Kidney epithelial cell (primary cell): ENCODE measurements at regions not wholly inside any gene's neighbourhood (a gene's known extent, or its start where the extent isn't known, plus 50 kb on each side); places are given as distances from the start of the nearest gene placed in this dataset.

ENCODE experiments used
- DNase-seq: peaks from one replicate; pipeline ENCODE4 v3.0.0-alpha.2; 2010; ENCODE audit warnings: low read depth
- H3K27me3 ChIP-seq: 2 replicates; pipeline ENCODE4 v1.6.0; 2011; ENCODE audit warnings: low read length; ENCODE audit not compliant: control insufficient read depth, insufficient read depth
- H3K36me3 ChIP-seq: 2 replicates; pipeline ENCODE4 v1.5.1; 2011; ENCODE audit warnings: low read length; ENCODE audit not compliant: control insufficient read depth, insufficient read depth
- H3K4me3 ChIP-seq: 2 replicates; pipeline ENCODE4 v1.5.1; 2011; ENCODE audit warnings: low read depth, mild to moderate bottlenecking, control low read depth, low read length
- CTCF ChIP-seq: IDR thresholded peaks from 2 replicates; pipeline ENCODE4 v1.5.1; 2011; ENCODE audit warnings: mild to moderate bottlenecking, moderate library complexity, low read length, control low read depth, inconsistent platforms; ENCODE audit not compliant: insufficient read depth, poor library complexity, severe bottlenecking

- no peak for DNase-seq
- no peaks in the 10 kb centered on the region for H3K27me3 ChIP-seq
- no peak overlapping the region for H3K4me3 ChIP-seq
- H3K36me3 ChIP-seq, result no peaks in the 10 kb centered on the region
- no peak for TF ChIP-seq CTCF
Observed at GRCh38 chr11:127567237-127567932, 566.8 kb upstream of the KIRREL3 start.

GRCh38 chr11:127564810-127565209 lies 564.2 kb upstream of the KIRREL3 start:
- no peak for DNase-seq
- TF ChIP-seq CTCF, result no peak
- no peak overlapping the region for H3K4me3 ChIP-seq

GRCh38 chr11:127559978-127560377 lies 559.4 kb upstream of the KIRREL3 start:
- no peaks in the 10 kb centered on the region for H3K27me3 ChIP-seq
- DNase-seq, result no peak
- H3K36me3 ChIP-seq, result no peaks in the 10 kb centered on the region
- no peak for TF ChIP-seq CTCF
- H3K4me3 ChIP-seq, result no peak overlapping the region

More at GRCh38 chr11:127564810-127565209, 564.2 kb upstream of the KIRREL3 start:
- Histone ChIP-seq H3K27me3 (no peaks in the 10 kb centered on the region), H3K36me3 (no peaks in the 10 kb centered on the region)

- Histone ChIP-seq H3K4me3 (no peak overlapping the region), H3K36me3 (no peaks in the 10 kb centered on the region), H3K27me3 (no peaks in the 10 kb centered on the region)
- DNase-seq, result no peak
- no peak for TF ChIP-seq CTCF
Observed at GRCh38 chr11:127552446-127552845, 551.9 kb upstream of the KIRREL3 start.

GRCh38 chr11:127531167-127531566 lies 530.6 kb upstream of the KIRREL3 start:
- no peak for DNase-seq
- Histone ChIP-seq H3K4me3 (no peak overlapping the region), H3K36me3 (no peaks in the 10 kb centered on the region), H3K27me3 (no peaks in the 10 kb centered on the region)
- TF ChIP-seq CTCF, result no peak

GRCh38 chr11:127528297-127528696 lies 527.7 kb upstream of the KIRREL3 start:
- H3K36me3 ChIP-seq, result no peaks in the 10 kb centered on the region

More at GRCh38 chr11:127528297-127528696, 527.7 kb upstream of the KIRREL3 start:
- H3K4me3 ChIP-seq, result no peak overlapping the region
- no peaks in the 10 kb centered on the region for H3K27me3 ChIP-seq
- DNase-seq, result no peak
- no peak for TF ChIP-seq CTCF
